Breast epithelium (tissue), 4 donors: ENCODE measurements at regions not wholly inside any gene's neighbourhood (a gene's known extent, or its start where the extent isn't known, plus 50 kb on each side); places are given as distances from the start of the nearest gene placed in this dataset.

Experiments used
- DNase-seq, 2 donors: peaks; one replicate each; pipeline ENCODE4 v3.0.0-alpha.2; 2019; ENCODE audit warnings: low spot score in 2 of 2
- H3K27ac ChIP-seq, 2 donors: fragments of 200-600 bp; sonication (generic) in 1 of 2; one replicate each; pipeline ENCODE4 v1.5.1; 2016 to 2019; ENCODE audit warnings: mild to moderate bottlenecking in 1 of 2
- H3K27me3 ChIP-seq, 2 donors: fragments of 200-600 bp; sonication (generic) in 1 of 2; one replicate each; pipeline versions ENCODE4 v1.5.1 to v1.6.0; 2017 to 2019; ENCODE audit warnings: control low read depth in 1 of 2, mild to moderate bottlenecking in 1 of 2
- H3K36me3 ChIP-seq: fragments of 200-600 bp; one replicate; pipeline ENCODE4 v1.5.1; 2019
- H3K4me1 ChIP-seq, 2 donors: fragments of 200-600 bp; sonication (generic); one replicate each; pipeline ENCODE4 v1.5.1; 2016 to 2019; ENCODE audit warnings: control low read depth in 1 of 2
- H3K4me3 ChIP-seq, 3 donors: fragments of 200-600 bp; sonication (generic); 1 replicate in 2 of 3; 2 replicates in 1 of 3; pipeline ENCODE4 v1.5.1; 2016 to 2019; ENCODE audit warnings: mild to moderate bottlenecking in 3 of 3, moderate library complexity in 2 of 3
- H3K9me3 ChIP-seq, 2 donors: fragments of 200-600 bp; sonication (generic) in 1 of 2; one replicate each; pipeline ENCODE4 v1.5.1; 2016 to 2019; ENCODE audit warnings: control low read depth in 1 of 2
- POLR2A ChIP-seq: fragments of 450-650 bp; IDR thresholded peaks from one replicate; pipeline ENCODE4 v1.6.1; 2016; ENCODE audit warnings: antibody characterized with exemption, mild to moderate bottlenecking, moderate library complexity
- POLR2AphosphoS5 ChIP-seq, 3 donors: sonication (generic); formaldehyde crosslinking; IDR thresholded peaks; one replicate each; pipeline ENCODE4 v1.6.1; 2017; ENCODE audit warnings: antibody characterized with exemption in 3 of 3
- intact Hi-C: fragments of 100-400 bp; cut with DNase I; formaldehyde crosslinking; loops from one replicate; pipeline ENCODE4 v1.15.1; 2023; ENCODE audit warnings: low total_unique reads
- TF ChIP-seq, protein P1 (sequence below), 3 donors: fragments of 450-650 bp; IDR thresholded peaks; one replicate each; pipeline ENCODE4 v1.5.1; 2016 to 2017; ENCODE audit warnings: antibody characterized with exemption in 3 of 3, mild to moderate bottlenecking in 3 of 3, moderate library complexity in 3 of 3

DNA sequence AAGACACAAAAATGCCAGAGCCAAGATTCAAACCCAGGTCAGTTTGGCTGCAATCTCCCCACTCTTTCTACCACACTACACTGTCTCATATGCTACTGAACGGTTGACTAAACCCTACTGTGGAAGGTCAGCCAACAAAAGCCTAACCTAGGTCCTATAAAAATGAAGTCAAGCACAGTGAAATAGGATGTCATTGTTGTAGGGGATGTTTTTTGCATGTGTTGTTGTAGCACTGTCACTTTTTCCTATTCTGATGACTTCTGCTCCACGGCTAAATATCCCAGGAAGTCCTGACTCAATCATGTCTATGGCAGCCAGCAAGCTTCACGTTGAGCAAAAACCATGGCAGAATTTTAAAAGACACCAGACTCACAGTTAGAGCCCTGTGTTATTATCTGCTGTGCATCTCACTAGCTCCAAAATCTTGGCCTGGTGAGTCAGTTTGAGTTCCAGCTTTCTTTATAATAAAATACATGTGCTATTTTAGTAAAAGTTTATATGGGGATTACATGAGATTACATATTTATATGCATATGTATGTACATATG lies 322.1 kb upstream of the NT5E start:
- TF ChIP-seq POLR2AphosphoS5 (IDR thresholded peaks at IDR 0.05) (no peak), POLR2A (no peak)
- TF ChIP-seq, protein P1, sequence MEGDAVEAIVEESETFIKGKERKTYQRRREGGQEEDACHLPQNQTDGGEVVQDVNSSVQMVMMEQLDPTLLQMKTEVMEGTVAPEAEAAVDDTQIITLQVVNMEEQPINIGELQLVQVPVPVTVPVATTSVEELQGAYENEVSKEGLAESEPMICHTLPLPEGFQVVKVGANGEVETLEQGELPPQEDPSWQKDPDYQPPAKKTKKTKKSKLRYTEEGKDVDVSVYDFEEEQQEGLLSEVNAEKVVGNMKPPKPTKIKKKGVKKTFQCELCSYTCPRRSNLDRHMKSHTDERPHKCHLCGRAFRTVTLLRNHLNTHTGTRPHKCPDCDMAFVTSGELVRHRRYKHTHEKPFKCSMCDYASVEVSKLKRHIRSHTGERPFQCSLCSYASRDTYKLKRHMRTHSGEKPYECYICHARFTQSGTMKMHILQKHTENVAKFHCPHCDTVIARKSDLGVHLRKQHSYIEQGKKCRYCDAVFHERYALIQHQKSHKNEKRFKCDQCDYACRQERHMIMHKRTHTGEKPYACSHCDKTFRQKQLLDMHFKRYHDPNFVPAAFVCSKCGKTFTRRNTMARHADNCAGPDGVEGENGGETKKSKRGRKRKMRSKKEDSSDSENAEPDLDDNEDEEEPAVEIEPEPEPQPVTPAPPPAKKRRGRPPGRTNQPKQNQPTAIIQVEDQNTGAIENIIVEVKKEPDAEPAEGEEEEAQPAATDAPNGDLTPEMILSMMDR (IDR thresholded peaks at IDR 0.05), result no peak
- no peak overlapping the region for H3K4me3 ChIP-seq
- H3K4me1 ChIP-seq, result no peaks in the 10 kb centered on the region
- H3K27ac ChIP-seq, result no peak overlapping the region
- H3K27me3 ChIP-seq, result no peaks in the 10 kb centered on the region
- intact Hi-C loops, result loop anchor here (10.0 kb wide), 1 partner anchor 703 kb away; no protein-coding TSS in a partner anchor
- H3K36me3 ChIP-seq, result no peaks in the 10 kb centered on the region
- DNase-seq, result no peak
- no peaks in the 10 kb centered on the region for H3K9me3 ChIP-seq

GRCh38 chr6:85127168-85127498 lies 322.8 kb upstream of the NT5E start:
- Histone ChIP-seq H3K4me3 (no peak overlapping the region), H3K4me1 (no peaks in the 10 kb centered on the region), H3K27ac (no peak overlapping the region), H3K9me3 (no peaks in the 10 kb centered on the region), H3K27me3 (no peaks in the 10 kb centered on the region), H3K36me3 (no peaks in the 10 kb centered on the region)
- intact Hi-C loops, result loop anchor here (10.0 kb wide), 1 partner anchor 702 kb away; no protein-coding TSS in a partner anchor
- TF ChIP-seq POLR2A (no peak), POLR2AphosphoS5 (IDR thresholded peaks at IDR 0.05) (no peak)
- TF ChIP-seq, protein P1 (IDR thresholded peaks at IDR 0.05), result no peak
- no peak for DNase-seq

- Histone ChIP-seq H3K36me3 (no peaks in the 10 kb centered on the region), H3K4me1 (no peaks in the 10 kb centered on the region), H3K9me3 (no peaks in the 10 kb centered on the region), H3K4me3 (peak overlapping the region in 1 of 3 donors; percentile 43), H3K27me3 (no peaks in the 10 kb centered on the region), H3K27ac (peak overlapping the region in 1 of 2 donors; percentile 19)
- intact Hi-C loops, result loop anchor here (10.0 kb wide), 1 partner anchor 702 kb away; no protein-coding TSS in a partner anchor
- peak in 1 of 2 donors; percentile 19 for DNase-seq
- TF ChIP-seq, protein P1 (IDR thresholded peaks at IDR 0.05), result peak in 2 of 3 donors; percentile 19 to 40
- no peak for TF ChIP-seq POLR2AphosphoS5 (IDR thresholded peaks at IDR 0.05)
Measured at GRCh38 chr6:85126485-85127167, 323.3 kb upstream of the NT5E start.

DNA sequence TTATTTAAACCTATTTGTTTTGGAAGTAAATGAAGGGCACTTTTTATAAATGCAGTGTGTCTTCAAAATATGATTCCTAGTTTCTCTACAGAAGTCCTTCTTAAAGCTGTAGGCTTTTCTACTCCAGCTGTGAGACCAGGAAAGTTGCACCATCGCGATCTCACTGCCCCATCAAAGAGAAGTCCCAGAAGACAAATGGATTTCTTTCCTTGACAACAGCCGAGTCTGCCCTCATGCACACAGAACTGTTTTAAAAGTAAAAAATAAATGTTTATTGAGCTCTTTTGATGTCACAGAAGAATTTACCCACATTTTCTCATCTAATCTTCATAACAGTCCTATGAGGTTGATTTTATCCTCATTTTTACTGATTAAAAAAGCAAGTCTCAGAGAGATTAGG lies 324.4 kb upstream of the NT5E start:
- Histone ChIP-seq H3K4me3 (no peak overlapping the region), H3K36me3 (no peaks in the 10 kb centered on the region), H3K27me3 (no peaks in the 10 kb centered on the region), H3K9me3 (no peaks in the 10 kb centered on the region), H3K27ac (no peak overlapping the region), H3K4me1 (no peaks in the 10 kb centered on the region)
- TF ChIP-seq, protein P1 (IDR thresholded peaks at IDR 0.05), result no peak
- TF ChIP-seq POLR2AphosphoS5 (IDR thresholded peaks at IDR 0.05), result no peak
- TF ChIP-seq POLR2A, result no peak
- intact Hi-C loops, result loop anchor here (10.0 kb wide), 1 partner anchor 701 kb away; no protein-coding TSS in a partner anchor
- no peak for DNase-seq
